KMS-11 (cell line): ENCODE measurements at regions not wholly inside any gene's neighbourhood (a gene's known extent, or its start where the extent isn't known, plus 50 kb on each side); places are given as distances from the start of the nearest gene placed in this dataset.
"Not testable (repeated sequence)": the region's sequence is repeated elsewhere in the genome, so short reads cannot be mapped to it uniquely, and the experiment has no call there.

Experiments
- H2AFZ ChIP-seq: fragments of 200-600 bp; sonication (generic); 2 replicates; pipeline ENCODE4 v1.6.1; 2016; ENCODE audit warnings: antibody characterized with exemption, mixed run types, low read depth
- H3K27ac ChIP-seq: fragments of 200-600 bp; sonication (generic); 2 replicates; pipeline ENCODE4 v1.6.1; 2016; ENCODE audit warnings: mild to moderate bottlenecking, mixed run types
- H3K27me3 ChIP-seq: fragments of 200-600 bp; sonication (generic); 2 replicates; pipeline ENCODE4 v1.6.1; 2017; ENCODE audit warnings: mild to moderate bottlenecking, low read depth, mixed run types, moderate library complexity; ENCODE audit not compliant: insufficient read depth
- H3K36me3 ChIP-seq: fragments of 200-600 bp; sonication (generic); 2 replicates; pipeline ENCODE4 v1.6.1; 2017; ENCODE audit warnings: mild to moderate bottlenecking, mixed run types; ENCODE audit not compliant: insufficient read depth
- H3K4me1 ChIP-seq: fragments of 200-600 bp; sonication (generic); 2 replicates; pipeline ENCODE4 v1.6.1; 2016; ENCODE audit warnings: mild to moderate bottlenecking, low read depth, mixed run types; ENCODE audit not compliant: poor library complexity, severe bottlenecking
- H3K4me2 ChIP-seq: fragments of 200-600 bp; sonication (generic); 2 replicates; pipeline ENCODE4 v1.7.0; 2016; ENCODE audit warnings: mild to moderate bottlenecking, mixed run types
- H3K4me3 ChIP-seq: fragments of 200-600 bp; sonication (generic); IDR thresholded peaks from 2 replicates; pipeline ENCODE4 v1.6.1; 2017; ENCODE audit warnings: low read depth, low read length, mixed read lengths; ENCODE audit not compliant: insufficient read depth
- H3K79me2 ChIP-seq: fragments of 200-600 bp; sonication (generic); 2 replicates; pipeline ENCODE4 v1.6.1; 2016; ENCODE audit warnings: low read depth, mixed run types; ENCODE audit not compliant: insufficient read depth
- H3K9ac ChIP-seq: fragments of 200-600 bp; sonication (generic); 2 replicates; pipeline ENCODE4 v1.6.1; 2016; ENCODE audit warnings: mild to moderate bottlenecking, mixed run types
- H4K20me1 ChIP-seq: fragments of 200-600 bp; sonication (generic); 2 replicates; pipeline ENCODE4 v1.6.1; 2016; ENCODE audit warnings: mild to moderate bottlenecking, mixed run types; ENCODE audit not compliant: insufficient read depth
- TF ChIP-seq, protein P1 (sequence below): fragments of 200-600 bp; sonication (generic); conservative IDR thresholded peaks from 2 replicates; pipeline ENCODE4 v1.6.1; 2017; ENCODE audit warnings: low read depth, mild to moderate bottlenecking, antibody characterized with exemption, low read length, moderate library complexity, mixed read lengths

DNA sequence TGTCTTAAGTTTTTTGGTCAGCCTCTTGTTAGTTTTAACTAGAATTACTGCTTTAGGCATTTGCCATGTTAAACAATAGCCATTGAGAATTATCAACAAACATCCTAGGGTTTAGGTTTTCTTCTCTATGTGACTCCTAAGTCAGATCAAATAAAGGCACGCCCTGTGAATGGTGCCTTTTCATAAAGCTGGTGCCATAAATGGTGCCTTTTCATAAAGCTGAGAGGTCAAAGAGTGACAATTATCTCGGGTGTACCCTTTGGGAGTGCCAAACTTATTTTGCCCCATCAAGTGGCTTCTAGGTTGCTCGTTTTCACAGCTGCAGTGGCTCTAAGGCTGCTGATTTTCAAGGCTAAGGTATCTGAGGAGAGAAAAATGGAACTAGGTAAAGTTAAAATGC is 391.6 kb downstream of the DMRTA1 start:
- H3K4me1 ChIP-seq, result no peaks in the 10 kb centered on the region
- H4K20me1 ChIP-seq, result no peaks in the 10 kb centered on the region
- H3K36me3 ChIP-seq, result no peaks in the 10 kb centered on the region
- no peak overlapping the region for H3K27ac ChIP-seq
- TF ChIP-seq, protein P1, sequence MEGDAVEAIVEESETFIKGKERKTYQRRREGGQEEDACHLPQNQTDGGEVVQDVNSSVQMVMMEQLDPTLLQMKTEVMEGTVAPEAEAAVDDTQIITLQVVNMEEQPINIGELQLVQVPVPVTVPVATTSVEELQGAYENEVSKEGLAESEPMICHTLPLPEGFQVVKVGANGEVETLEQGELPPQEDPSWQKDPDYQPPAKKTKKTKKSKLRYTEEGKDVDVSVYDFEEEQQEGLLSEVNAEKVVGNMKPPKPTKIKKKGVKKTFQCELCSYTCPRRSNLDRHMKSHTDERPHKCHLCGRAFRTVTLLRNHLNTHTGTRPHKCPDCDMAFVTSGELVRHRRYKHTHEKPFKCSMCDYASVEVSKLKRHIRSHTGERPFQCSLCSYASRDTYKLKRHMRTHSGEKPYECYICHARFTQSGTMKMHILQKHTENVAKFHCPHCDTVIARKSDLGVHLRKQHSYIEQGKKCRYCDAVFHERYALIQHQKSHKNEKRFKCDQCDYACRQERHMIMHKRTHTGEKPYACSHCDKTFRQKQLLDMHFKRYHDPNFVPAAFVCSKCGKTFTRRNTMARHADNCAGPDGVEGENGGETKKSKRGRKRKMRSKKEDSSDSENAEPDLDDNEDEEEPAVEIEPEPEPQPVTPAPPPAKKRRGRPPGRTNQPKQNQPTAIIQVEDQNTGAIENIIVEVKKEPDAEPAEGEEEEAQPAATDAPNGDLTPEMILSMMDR, result no peak
- H3K27me3 ChIP-seq, result no peaks in the 10 kb centered on the region
- H2AFZ ChIP-seq, result no peak overlapping the region
- H3K4me2 ChIP-seq, result no peak overlapping the region
- no peak overlapping the region for H3K4me3 ChIP-seq
- no peaks in the 10 kb centered on the region for H3K79me2 ChIP-seq
- no peak overlapping the region for H3K9ac ChIP-seq

DNA sequence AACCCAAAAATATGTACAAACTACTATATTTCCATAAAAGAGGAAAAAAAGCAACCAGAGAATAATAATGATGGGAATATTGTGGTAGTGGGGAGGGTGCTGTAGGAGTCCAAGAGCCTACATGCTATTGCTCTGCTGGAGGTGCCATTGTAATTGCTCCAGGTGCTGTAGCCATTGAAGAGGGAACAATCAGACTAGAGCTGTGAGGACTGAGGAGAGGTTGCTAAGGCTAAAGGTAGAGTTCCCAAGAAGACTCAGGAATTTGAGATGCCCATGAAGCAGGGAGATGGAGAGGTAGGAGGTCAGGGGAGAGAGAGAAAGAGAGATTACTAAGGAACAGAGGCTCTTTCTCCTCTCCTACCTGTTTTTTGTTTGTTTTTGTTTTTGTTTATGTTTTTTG is 394.0 kb downstream of the DMRTA1 start:
- H3K27ac ChIP-seq, result no peak overlapping the region
- no peaks in the 10 kb centered on the region for H3K79me2 ChIP-seq
- no peak overlapping the region for H3K9ac ChIP-seq

DNA sequence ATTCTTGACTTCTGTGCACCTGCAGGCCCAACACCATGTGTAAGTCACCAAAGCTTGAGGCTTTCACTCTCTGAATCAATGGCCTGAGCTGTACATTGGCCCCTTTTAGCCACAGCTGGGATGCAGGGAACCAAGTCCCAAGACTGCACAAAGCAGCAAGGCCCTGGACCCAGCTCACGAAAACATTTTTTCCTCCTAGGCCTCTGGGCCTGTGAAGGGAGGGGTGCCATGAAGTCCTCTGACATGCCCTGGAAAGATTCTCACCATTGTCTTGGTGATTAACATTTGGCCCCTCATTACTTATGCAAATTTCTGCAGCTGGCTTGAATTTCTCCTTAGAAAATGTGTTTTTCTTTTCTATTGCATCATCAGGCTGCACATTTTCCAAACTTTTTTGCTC is 398.6 kb downstream of the DMRTA1 start:
- H3K4me1 ChIP-seq, H3K27ac ChIP-seq, H3K36me3 ChIP-seq, H3K4me3 ChIP-seq, H3K27me3 ChIP-seq, H3K79me2 ChIP-seq, H3K9ac ChIP-seq, H2AFZ ChIP-seq, H4K20me1 ChIP-seq, H3K4me2 ChIP-seq: not testable (repeated sequence)

More for the DNA sequence above, 394.0 kb downstream of the DMRTA1 start:
- no peaks in the 10 kb centered on the region for H3K36me3 ChIP-seq
- H4K20me1 ChIP-seq, result no peaks in the 10 kb centered on the region
- H3K27me3 ChIP-seq, result no peaks in the 10 kb centered on the region
- H2AFZ ChIP-seq, result no peak overlapping the region
- no peak overlapping the region for H3K4me3 ChIP-seq
- H3K4me2 ChIP-seq, result no peak overlapping the region
- TF ChIP-seq, protein P1, result no peak
- H3K4me1 ChIP-seq, result no peaks in the 10 kb centered on the region

DNA sequence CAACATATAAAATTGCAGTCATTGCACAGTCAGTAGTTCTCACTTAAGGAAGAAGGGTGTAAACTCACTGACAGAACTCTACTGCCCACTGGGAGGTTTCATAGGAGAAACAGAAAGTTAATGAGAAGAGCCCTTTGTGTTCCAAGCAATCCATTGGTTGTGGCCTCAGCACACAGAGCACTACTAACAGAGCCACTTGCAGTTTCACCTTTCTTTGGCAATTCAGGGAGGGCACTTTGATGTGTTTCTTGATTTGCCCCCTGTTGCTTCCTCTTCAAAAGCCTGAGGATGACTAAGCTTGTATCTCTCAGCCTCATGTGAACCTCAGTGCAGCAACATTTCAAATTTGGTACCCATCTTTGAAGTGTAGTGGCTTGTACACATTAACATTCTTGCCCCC is 409.4 kb downstream of the DMRTA1 start:
- Histone ChIP-seq H3K27me3 (no peaks in the 10 kb centered on the region), H3K79me2 (no peaks in the 10 kb centered on the region), H3K4me2 (no peak overlapping the region), H3K9ac (no peak overlapping the region), H3K27ac (no peak overlapping the region), H3K4me3 (no peak overlapping the region), H3K36me3 (no peaks in the 10 kb centered on the region), H2AFZ (no peak overlapping the region), H4K20me1 (no peaks in the 10 kb centered on the region), H3K4me1 (no peaks in the 10 kb centered on the region)
- TF ChIP-seq, protein P1, result no peak

DNA sequence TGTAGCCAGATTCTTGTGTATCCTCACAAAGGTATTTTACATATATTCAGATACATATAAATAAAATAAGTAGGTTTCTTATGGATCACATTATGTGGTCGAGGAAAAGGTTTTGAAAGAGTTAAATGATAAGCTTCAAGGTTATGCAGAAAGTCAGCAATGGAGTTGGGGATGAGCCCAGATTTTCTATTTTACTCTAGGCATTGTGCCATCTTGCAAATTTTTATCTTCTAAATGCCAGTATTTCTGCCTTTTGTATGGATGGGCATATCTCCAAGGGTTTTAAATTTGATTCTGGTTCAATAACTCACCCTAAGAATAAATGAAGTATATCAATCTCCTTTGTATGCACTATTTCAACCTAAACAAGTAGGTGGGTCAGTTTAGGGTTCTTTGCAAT is 410.7 kb downstream of the DMRTA1 start:
- TF ChIP-seq, protein P1, result no peak
- Histone ChIP-seq H2AFZ (no peak overlapping the region), H3K27ac (no peak overlapping the region), H4K20me1 (no peaks in the 10 kb centered on the region), H3K27me3 (no peaks in the 10 kb centered on the region), H3K4me3 (no peak overlapping the region), H3K79me2 (no peaks in the 10 kb centered on the region), H3K36me3 (no peaks in the 10 kb centered on the region), H3K4me2 (no peak overlapping the region), H3K9ac (no peak overlapping the region), H3K4me1 (no peaks in the 10 kb centered on the region)
